ENCODE measurements at regions not wholly inside any gene's neighbourhood (a gene's known extent, or its start where the extent isn't known, plus 50 kb on each side); places are given as distances from the start of the nearest gene placed in this dataset.

GRCh38 chr14:98605043-98605442 is 667.0 kb downstream of the BCL11B start:
- Histone ChIP-seq H2BK120ac (ENCODE audit: low read depth, low read length) (no peak overlapping the region), H3K27ac (ENCODE audit: insufficient read depth, low read length) (no peak overlapping the region), H3K79me1 (ENCODE audit: low read depth in 1 of 2, low read length in 2 of 2) (no peaks in the 10 kb centered on the region), H3K9me1 (ENCODE audit: insufficient read depth, low read length) (no peaks in the 10 kb centered on the region), H3K9me3 (ENCODE audit: control insufficient read depth, insufficient read depth, low read length) (peaks cover 44% of the 10 kb centered on the region), H2BK5ac (ENCODE audit: low read depth, low read length, poor library complexity, severe bottlenecking) (no peak overlapping the region), H3K27me3 (ENCODE audit: control insufficient read depth, insufficient read depth, low read length) (no peaks in the 10 kb centered on the region), H3K56ac (ENCODE audit: extremely low read depth, insufficient read depth, low read length) (no peak overlapping the region), H3K4me1 (ENCODE audit: control insufficient read depth, insufficient read depth, low read length) (no peaks in the 10 kb centered on the region), H2BK15ac (ENCODE audit: low read depth, low read length) (no peak overlapping the region), H2AFZ (replicated peaks; ENCODE audit: low read length, poor library complexity) (no peak overlapping the region), H3K18ac (ENCODE audit: low read depth, low read length) (no peak overlapping the region), H3K9ac (ENCODE audit: low read depth, low read length) (no peak overlapping the region), H2AK5ac (ENCODE audit: low read depth, low read length) (no peak overlapping the region), H3K4me3 (ENCODE audit: insufficient read depth, low read depth, low read length) (no peak overlapping the region), H3K36me3 (ENCODE audit: control insufficient read depth, insufficient read depth, low read length) (no peaks in the 10 kb centered on the region), H2AK9ac (replicated peaks; ENCODE audit: low read depth, low read length, poor library complexity) (no peak overlapping the region), H4K5ac (ENCODE audit: low read depth, low read length) (no peak overlapping the region), H2BK20ac (ENCODE audit: low read depth, low read length) (no peak overlapping the region), H3K4me2 (ENCODE audit: low read depth, low read length) (no peak overlapping the region), H4K8ac (ENCODE audit: low read depth in 2 of 2, low read length in 2 of 2) (no peak overlapping the region), H4K91ac (ENCODE audit: insufficient read depth, low read depth, low read length) (no peak overlapping the region), H3K23ac (ENCODE audit: low read depth, low read length) (no peak overlapping the region), H4K20me1 (ENCODE audit: insufficient read depth, low read length) (no peaks in the 10 kb centered on the region), H3K4ac (ENCODE audit: low read depth, low read length) (no peak overlapping the region), H3K14ac (replicated peaks; ENCODE audit: low read depth, low read length) (no peak overlapping the region)
- TF ChIP-seq CEBPB (IDR thresholded peaks at IDR 0.05; ENCODE audit: low read depth, low read length), result no peak
- no peak for TF ChIP-seq SMC3 (IDR thresholded peaks at IDR 0.05; ENCODE audit: low read depth, low read length)
- no peak for TF ChIP-seq RCOR1 (IDR thresholded peaks at IDR 0.05; ENCODE audit: insufficient replicate concordance, low read length)
- TF ChIP-seq MXI1 (IDR thresholded peaks at IDR 0.05; ENCODE audit: borderline replicate concordance, low read depth, low read length), result no peak
- no peak for TF ChIP-seq POLR2A (IDR thresholded peaks at IDR 0.05; ENCODE audit: low read depth, low read length)
- no peak for TF ChIP-seq BHLHE40 (IDR thresholded peaks at IDR 0.05; ENCODE audit: low read depth, low read length)
- TF ChIP-seq FOS (IDR thresholded peaks at IDR 0.05; ENCODE audit: low read depth, low read length), result no peak
- no peak for TF ChIP-seq RFX5 (IDR thresholded peaks at IDR 0.05; ENCODE audit: low read depth, low read length)
- TF ChIP-seq MAZ (IDR thresholded peaks at IDR 0.05; ENCODE audit: borderline replicate concordance, low read depth, low read length), result no peak
- TF ChIP-seq USF2 (IDR thresholded peaks at IDR 0.05; ENCODE audit: low read depth, low read length), result no peak
- intact Hi-C loops (cut with micrococcal nuclease), result no loop called here
- BruUV-seq (replicated peaks), result no TSS peak
- DNase-seq (no peak), ATAC-seq (ENCODE audit: low read depth) (no peak)
- dilution Hi-C loops (cut with HindIII; ENCODE audit: low sequenced_read_pairs, unreplicated experiment), result no loop called here
- CTCF ChIA-PET, result no interaction called here
- POLR2A ChIA-PET (ENCODE audit: unreplicated experiment), result no interaction called here
- in situ Hi-C loops (cut with MboI; ENCODE audit: low sequenced_read_pairs), result no loop called here
- WGBS, 2 experiments (ENCODE audit: extremely low coverage in 2 of 2, insufficient read length in 1 of 2), result no CpG with 5 or more reads among the region's 2 CpGs

Data from IMR-90 (cell line).